Memory B cell (primary cell): ENCODE measurements at regions not wholly inside any gene's neighbourhood (a gene's known extent, or its start where the extent isn't known, plus 50 kb on each side); places are given as distances from the start of the nearest gene placed in this dataset.
"Not testable (repeated sequence)": the region's sequence is repeated elsewhere in the genome, so short reads cannot be mapped to it uniquely, and the experiment has no call there.

Experiments
- ATAC-seq: fragments of 150-1000 bp; cut with Tn5 transposase; 2 replicates; pipeline ENCODE4 v1.10.0; 2021; ENCODE audit warnings: low read depth, mild to moderate bottlenecking, moderate library complexity
- DNase-seq, 2 donors: peaks; one replicate each; pipeline ENCODE4 v3.0.0; 2022; ENCODE audit warnings: low spot score in 2 of 2
- H3K27ac Mint-ChIP-seq: one replicate; pipeline ENCODE4 v1.8.0; 2022; ENCODE audit warnings: mild to moderate bottlenecking, moderate library complexity, mixed read lengths
- H3K27me3 Mint-ChIP-seq: one replicate; pipeline ENCODE4 v1.8.0; 2022; ENCODE audit warnings: mixed read lengths
- H3K36me3 Mint-ChIP-seq: one replicate; pipeline ENCODE4 v1.8.0; 2022; ENCODE audit warnings: mild to moderate bottlenecking, mixed read lengths
- H3K4me1 Mint-ChIP-seq: one replicate; pipeline ENCODE4 v1.8.0; 2022; ENCODE audit warnings: mixed read lengths
- H3K4me3 Mint-ChIP-seq: one replicate; pipeline ENCODE4 v1.8.0; 2022; ENCODE audit warnings: mild to moderate bottlenecking, moderate library complexity, mixed read lengths
- H3K9me3 Mint-ChIP-seq: one replicate; pipeline ENCODE4 v1.8.0; 2022; ENCODE audit warnings: mixed read lengths

GRCh38 chr5:114928644-114929462, 240.9 kb downstream of the TRIM36 start:
- H3K4me3 Mint-ChIP-seq: no peak overlapping the region
- DNase-seq (no peak), ATAC-seq (no peak)
- no peaks in the 10 kb centered on the region for H3K9me3 Mint-ChIP-seq
- H3K27ac Mint-ChIP-seq: no peak overlapping the region
- no peaks in the 10 kb centered on the region for H3K36me3 Mint-ChIP-seq
- no peaks in the 10 kb centered on the region for H3K27me3 Mint-ChIP-seq
- no peaks in the 10 kb centered on the region for H3K4me1 Mint-ChIP-seq

GRCh38 chr5:114924769-114925168, 244.9 kb downstream of the TRIM36 start:
- ATAC-seq (no peak), DNase-seq (no peak)
- Mint-ChIP-seq H3K9me3 (no peaks in the 10 kb centered on the region), H3K27me3 (no peaks in the 10 kb centered on the region), H3K4me3 (no peak overlapping the region), H3K4me1 (no peaks in the 10 kb centered on the region), H3K27ac (no peak overlapping the region), H3K36me3 (no peaks in the 10 kb centered on the region)

GRCh38 chr5:114912189-114912920, 257.4 kb downstream of the TRIM36 start:
- no peaks in the 10 kb centered on the region for H3K27me3 Mint-ChIP-seq
- H3K4me1 Mint-ChIP-seq: peaks cover 6% of the 10 kb centered on the region
- H3K9me3 Mint-ChIP-seq: peaks cover 13% of the 10 kb centered on the region
- H3K4me3 Mint-ChIP-seq: no peak overlapping the region
- H3K36me3 Mint-ChIP-seq: peaks cover 8% of the 10 kb centered on the region
- no peak overlapping the region for H3K27ac Mint-ChIP-seq
- DNase-seq (no peak), ATAC-seq (no peak)

- H3K4me3 Mint-ChIP-seq: no peak overlapping the region
- ATAC-seq: no peak
- DNase-seq: no peak
- H3K4me1 Mint-ChIP-seq: peaks cover 6% of the 10 kb centered on the region
- H3K36me3 Mint-ChIP-seq: peaks cover 14% of the 10 kb centered on the region
- peaks cover 16% of the 10 kb centered on the region for H3K9me3 Mint-ChIP-seq
- H3K27me3 Mint-ChIP-seq: no peaks in the 10 kb centered on the region
- no peak overlapping the region for H3K27ac Mint-ChIP-seq
Observed at GRCh38 chr5:114910727-114911126, 259.0 kb downstream of the TRIM36 start.

GRCh38 chr5:114909424-114909823, 260.3 kb downstream of the TRIM36 start:
- H3K27me3 Mint-ChIP-seq: no peaks in the 10 kb centered on the region
- peaks cover 16% of the 10 kb centered on the region for H3K9me3 Mint-ChIP-seq
- H3K4me3 Mint-ChIP-seq: peak overlapping the region; percentile 18
- H3K27ac Mint-ChIP-seq: peak overlapping the region; percentile 58
- H3K4me1 Mint-ChIP-seq: peaks cover 6% of the 10 kb centered on the region
- ATAC-seq: peak; percentile 57
- peaks cover 14% of the 10 kb centered on the region for H3K36me3 Mint-ChIP-seq
- DNase-seq: no peak

- no peak overlapping the region for H3K27ac Mint-ChIP-seq
- H3K36me3 Mint-ChIP-seq: peaks cover 6% of the 10 kb centered on the region
- DNase-seq (no peak), ATAC-seq (no peak)
- H3K4me3 Mint-ChIP-seq: no peak overlapping the region
- no peaks in the 10 kb centered on the region for H3K27me3 Mint-ChIP-seq
- peaks cover 2% of the 10 kb centered on the region for H3K4me1 Mint-ChIP-seq
- peaks cover 3% of the 10 kb centered on the region for H3K9me3 Mint-ChIP-seq
Observed at GRCh38 chr5:114903767-114904166, 265.9 kb downstream of the TRIM36 start.

- ATAC-seq (no peak), DNase-seq (no peak)
- peaks cover 2% of the 10 kb centered on the region for H3K4me1 Mint-ChIP-seq
- no peaks in the 10 kb centered on the region for H3K9me3 Mint-ChIP-seq
- H3K27ac Mint-ChIP-seq: no peak overlapping the region
- H3K27me3 Mint-ChIP-seq: peaks cover 5% of the 10 kb centered on the region
- no peak overlapping the region for H3K4me3 Mint-ChIP-seq
- peaks cover 1% of the 10 kb centered on the region for H3K36me3 Mint-ChIP-seq
Observed at GRCh38 chr5:114898602-114899001, 271.1 kb downstream of the TRIM36 start.

- H3K4me1 Mint-ChIP-seq: peaks cover 3% of the 10 kb centered on the region
- no peak for DNase-seq
- ATAC-seq: no peak
- H3K36me3 Mint-ChIP-seq: no peaks in the 10 kb centered on the region
- H3K9me3 Mint-ChIP-seq: peaks cover 3% of the 10 kb centered on the region
- no peak overlapping the region for H3K27ac Mint-ChIP-seq
- no peak overlapping the region for H3K4me3 Mint-ChIP-seq
- no peaks in the 10 kb centered on the region for H3K27me3 Mint-ChIP-seq
Observed at GRCh38 chr5:114883675-114884074, 286.0 kb downstream of the TRIM36 start.

- ATAC-seq: no peak
- Mint-ChIP-seq H3K4me3 (no peak overlapping the region), H3K4me1 (peaks cover 9% of the 10 kb centered on the region), H3K36me3 (no peaks in the 10 kb centered on the region), H3K27ac (no peak overlapping the region), H3K9me3 (no peaks in the 10 kb centered on the region), H3K27me3 (peaks cover 1% of the 10 kb centered on the region)
- no peak for DNase-seq
Observed at GRCh38 chr5:114859438-114859735, 310.3 kb downstream of the TRIM36 start.

GRCh38 chr5:114858665-114859437, 310.9 kb downstream of the TRIM36 start:
- H3K36me3 Mint-ChIP-seq: no peaks in the 10 kb centered on the region
- peaks cover 9% of the 10 kb centered on the region for H3K4me1 Mint-ChIP-seq
- H3K9me3 Mint-ChIP-seq: no peaks in the 10 kb centered on the region
- DNase-seq (no peak), ATAC-seq (no peak)
- no peak overlapping the region for H3K27ac Mint-ChIP-seq
- peaks cover 1% of the 10 kb centered on the region for H3K27me3 Mint-ChIP-seq
- H3K4me3 Mint-ChIP-seq: no peak overlapping the region

- Mint-ChIP-seq H3K4me1 (peaks cover 13% of the 10 kb centered on the region), H3K9me3 (peaks cover 1% of the 10 kb centered on the region), H3K36me3 (no peaks in the 10 kb centered on the region), H3K27me3 (no peaks in the 10 kb centered on the region), H3K4me3 (peak overlapping the region; percentile 79), H3K27ac (no peak overlapping the region)
- ATAC-seq: peak; percentile 49
- DNase-seq: no peak
Observed at GRCh38 chr5:114857941-114858551, 311.7 kb downstream of the TRIM36 start.

- not testable (repeated sequence) for H3K36me3 Mint-ChIP-seq, H3K4me1 Mint-ChIP-seq, H3K9me3 Mint-ChIP-seq, H3K27me3 Mint-ChIP-seq, DNase-seq, H3K4me3 Mint-ChIP-seq, H3K27ac Mint-ChIP-seq, ATAC-seq
Observed at GRCh38 chr5:114844711-114845110, 325.0 kb downstream of the TRIM36 start.

GRCh38 chr5:114839360-114839759, 330.3 kb downstream of the TRIM36 start:
- Mint-ChIP-seq H3K36me3 (no peaks in the 10 kb centered on the region), H3K4me1 (no peaks in the 10 kb centered on the region), H3K27ac (no peak overlapping the region), H3K4me3 (no peak overlapping the region), H3K27me3 (no peaks in the 10 kb centered on the region), H3K9me3 (peaks cover 1% of the 10 kb centered on the region)
- DNase-seq (no peak), ATAC-seq (no peak)

- no peak for DNase-seq
- H3K4me1 Mint-ChIP-seq: no peaks in the 10 kb centered on the region
- no peak for ATAC-seq
- peaks cover under 1% of the 10 kb centered on the region for H3K9me3 Mint-ChIP-seq
- H3K27me3 Mint-ChIP-seq: no peaks in the 10 kb centered on the region
- no peak overlapping the region for H3K27ac Mint-ChIP-seq
- H3K4me3 Mint-ChIP-seq: no peak overlapping the region
- H3K36me3 Mint-ChIP-seq: no peaks in the 10 kb centered on the region
Observed at GRCh38 chr5:114838937-114839336, 330.8 kb downstream of the TRIM36 start.
